Osteoblast (primary cell): ENCODE measurements at regions not wholly inside any gene's neighbourhood (a gene's known extent, or its start where the extent isn't known, plus 50 kb on each side); places are given as distances from the start of the nearest gene placed in this dataset. TPM values are rescaled to one million over a fixed set of nuclear protein-coding genes. Genes with fewer than 3 reads are reported as not detected.

Source experiments
- DNase-seq: peaks from one replicate; pipeline ENCODE4 v3.0.0; 2011; ENCODE audit warnings: low spot score, mixed read lengths; ENCODE audit not compliant: insufficient read length; ENCODE audit errors: missing footprints
- H2AFZ ChIP-seq: 2 replicates; pipeline ENCODE4 v1.6.0; 2011; ENCODE audit warnings: mild to moderate bottlenecking, low read length
- H3K27ac ChIP-seq: 2 replicates; pipeline ENCODE4 v1.5.1; 2011; ENCODE audit warnings: mild to moderate bottlenecking, low read depth, low read length, moderate library complexity
- H3K27me3 ChIP-seq: 2 replicates; pipeline ENCODE4 v1.6.0; 2012; ENCODE audit warnings: mild to moderate bottlenecking, control low read depth, inconsistent platforms, low read length, moderate library complexity; ENCODE audit not compliant: insufficient read depth
- H3K36me3 ChIP-seq: 2 replicates; pipeline ENCODE4 v1.5.1; 2011; ENCODE audit warnings: mild to moderate bottlenecking, low read length, control low read depth, moderate library complexity; ENCODE audit not compliant: insufficient read depth
- H3K4me1 ChIP-seq: 2 replicates; pipeline ENCODE4 v1.5.1; 2011; ENCODE audit warnings: mild to moderate bottlenecking, low read length, control low read depth, moderate library complexity; ENCODE audit not compliant: insufficient read depth
- H3K4me2 ChIP-seq: 2 replicates; pipeline ENCODE4 v1.6.0; 2011; ENCODE audit warnings: mild to moderate bottlenecking, low read length; ENCODE audit not compliant: insufficient read depth
- H3K4me3 ChIP-seq: fragments of 200-600 bp; sonication (generic); 3 replicates; pipeline ENCODE4 v1.5.1; 2012; ENCODE audit warnings: mild to moderate bottlenecking, low read length, inconsistent platforms; ENCODE audit not compliant: insufficient read depth
- H3K79me2 ChIP-seq: 2 replicates; pipeline ENCODE4 v1.6.0; 2012; ENCODE audit warnings: mild to moderate bottlenecking, low read length, control low read depth, inconsistent platforms; ENCODE audit not compliant: insufficient read depth
- H3K9me3 ChIP-seq: 2 replicates; pipeline ENCODE4 v1.5.1; 2011; ENCODE audit warnings: low read depth, low read length, control low read depth
- H4K20me1 ChIP-seq: 2 replicates; pipeline ENCODE4 v1.6.0; 2012; ENCODE audit warnings: mild to moderate bottlenecking, low read length, control low read depth; ENCODE audit not compliant: insufficient read depth
- CTCF ChIP-seq: IDR thresholded peaks from 2 replicates; pipeline ENCODE4 v1.5.1; 2011; ENCODE audit warnings: mild to moderate bottlenecking, low read depth, low read length, moderate library complexity; ENCODE audit errors: extremely low read depth
- small RNA-seq: library from RNA; depleted of rRNA; stranded (forward); fragments of <200 nt; gene quantifications from one replicate; pipeline ENCODE3, GENCODE V24; 2012

- no peak for DNase-seq
- Histone ChIP-seq H2AFZ (no peak overlapping the region), H3K27me3 (peaks cover 15% of the 10 kb centered on the region), H3K79me2 (no peaks in the 10 kb centered on the region), H4K20me1 (no peaks in the 10 kb centered on the region), H3K27ac (no peak overlapping the region), H3K4me1 (no peaks in the 10 kb centered on the region), H3K36me3 (no peaks in the 10 kb centered on the region), H3K4me2 (no peak overlapping the region), H3K9me3 (no peaks in the 10 kb centered on the region), H3K4me3 (no peak overlapping the region)
- TF ChIP-seq CTCF, result no peak
Observed at GRCh38 chr7:29754874-29755490, 51.3 kb upstream of the WIPF3 start.

Small RNAs in the stretch of these regions (small RNA-seq; reads per million reads assigned to genes)
- gene MIR550A3 (not detected), gene TMSB4XP3 (not detected)
